ENCODE measurements at regions not wholly inside any gene's neighbourhood (a gene's known extent, or its start where the extent isn't known, plus 50 kb on each side); places are given as distances from the start of the nearest gene placed in this dataset.

DNA sequence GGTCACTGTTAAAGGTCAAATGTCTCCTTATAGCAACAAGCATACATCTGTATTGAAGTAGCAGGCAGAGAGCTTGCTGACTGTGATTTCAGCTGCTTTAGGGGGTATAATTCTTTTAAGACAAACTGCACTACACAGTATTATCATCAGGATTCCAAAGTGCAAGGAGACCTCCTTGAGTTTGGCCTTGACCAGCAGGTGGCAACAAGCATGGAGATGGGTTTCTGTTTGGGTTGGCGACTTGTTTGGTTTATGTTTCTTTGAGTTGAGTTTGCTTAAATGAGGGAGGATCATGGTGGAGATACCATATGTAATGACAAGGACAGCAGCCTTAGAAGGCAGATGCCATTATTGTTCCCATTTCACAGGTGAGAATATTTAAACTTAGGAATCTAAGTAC lies 681.0 kb upstream of the ID2 start:
- no peak for DNase-seq (ENCODE audit: low spot score)
- intact Hi-C loops (cut with DNase I), result loop anchor here in 1 of 2 donors (2.0 to 10.0 kb wide), 2 partner anchors 692 to 1864 kb away; no protein-coding TSS in a partner anchor

DNA sequence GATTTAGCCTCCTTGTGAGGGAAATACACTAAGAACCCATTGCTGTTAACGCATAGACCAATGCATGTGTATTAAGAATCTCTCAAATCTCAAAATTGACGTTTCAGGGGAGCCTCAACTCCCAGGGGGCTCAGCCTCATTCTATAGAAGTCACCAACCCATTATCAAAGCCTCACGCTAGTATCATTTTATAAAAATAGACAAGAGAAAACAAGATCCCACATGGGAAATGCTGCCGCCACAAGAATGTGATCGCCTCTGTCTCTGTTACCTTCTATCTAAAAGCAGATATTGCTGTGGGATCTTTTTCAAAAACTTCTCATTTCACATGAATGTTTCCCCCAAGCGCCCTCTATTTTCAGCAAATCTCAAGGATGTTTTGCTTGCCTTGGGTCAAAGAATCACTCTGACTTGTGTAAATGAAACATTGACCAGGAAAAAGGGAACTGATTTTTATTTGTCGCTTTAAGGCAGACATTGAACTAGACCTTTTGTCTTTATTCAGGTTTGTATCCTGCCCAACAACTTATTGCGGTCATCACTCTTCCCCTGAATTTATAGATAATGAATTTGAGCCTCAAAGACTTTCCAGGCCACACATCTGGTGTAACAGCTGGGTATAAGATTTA lies 679.0 kb upstream of the ID2 start:
- intact Hi-C loops (cut with DNase I), result loop anchor here in 1 of 2 donors (10.0 kb wide), 1 partner anchor 1862 kb away; no protein-coding TSS in a partner anchor
- no peak for DNase-seq (ENCODE audit: low spot score)

DNA sequence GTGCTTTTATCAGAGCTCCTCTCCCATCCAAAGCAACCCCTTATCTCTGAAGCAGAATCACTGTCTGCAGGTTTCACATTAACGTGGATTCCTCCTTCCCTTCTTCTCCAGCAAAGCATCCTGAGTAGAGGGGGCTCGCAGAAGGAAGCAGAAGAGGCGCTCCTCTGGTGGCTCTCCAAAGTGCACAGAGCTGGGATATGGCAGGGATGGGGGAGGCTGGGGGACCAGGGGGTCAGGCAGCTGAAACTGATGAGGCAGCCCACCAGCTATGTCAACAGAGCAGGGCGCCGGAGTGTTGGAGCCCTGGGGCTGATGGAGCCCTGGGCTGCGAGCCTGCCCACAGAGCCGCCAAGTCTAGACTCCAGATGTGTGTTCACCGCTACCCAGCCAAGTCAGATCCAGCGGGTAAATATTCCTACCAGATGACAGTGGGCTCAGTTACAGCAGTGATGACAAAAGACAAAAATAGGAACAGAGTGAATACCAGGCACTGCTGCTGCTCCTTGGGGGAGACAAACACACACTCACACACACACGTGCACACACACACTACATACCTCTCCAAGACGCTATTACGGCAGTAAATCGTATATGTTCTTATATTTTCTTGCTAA lies 678.3 kb upstream of the ID2 start:
- intact Hi-C loops (cut with DNase I), result loop anchor here in 1 of 2 donors (10.0 kb wide), 1 partner anchor 1861 kb away; no protein-coding TSS in a partner anchor
- no peak for DNase-seq (ENCODE audit: low spot score)

DNA sequence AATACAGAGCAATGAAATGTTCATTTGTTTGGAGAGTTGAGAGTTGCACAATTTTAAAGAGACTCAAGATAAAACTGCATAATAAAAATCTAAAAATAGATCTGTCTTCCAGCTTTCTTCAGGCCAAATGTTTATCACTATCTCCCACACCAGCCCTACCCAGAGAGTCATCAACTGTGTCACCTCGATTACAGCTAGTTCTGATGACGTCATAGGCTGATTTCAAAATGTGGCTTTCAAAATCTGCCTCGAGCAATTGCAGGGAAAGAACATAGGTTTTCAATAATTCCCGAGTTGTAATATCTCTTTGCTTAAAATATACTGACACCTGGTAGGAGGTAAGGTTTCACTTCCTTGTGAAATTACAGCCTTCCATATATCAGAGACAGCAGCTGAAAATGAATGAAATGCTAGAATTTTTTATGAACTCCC lies 677.6 kb upstream of the ID2 start:
- no peak for DNase-seq (ENCODE audit: low spot score)
- intact Hi-C loops (cut with DNase I), result loop anchor here in 1 of 2 donors (10.0 kb wide), 1 partner anchor 1861 kb away; no protein-coding TSS in a partner anchor

DNA sequence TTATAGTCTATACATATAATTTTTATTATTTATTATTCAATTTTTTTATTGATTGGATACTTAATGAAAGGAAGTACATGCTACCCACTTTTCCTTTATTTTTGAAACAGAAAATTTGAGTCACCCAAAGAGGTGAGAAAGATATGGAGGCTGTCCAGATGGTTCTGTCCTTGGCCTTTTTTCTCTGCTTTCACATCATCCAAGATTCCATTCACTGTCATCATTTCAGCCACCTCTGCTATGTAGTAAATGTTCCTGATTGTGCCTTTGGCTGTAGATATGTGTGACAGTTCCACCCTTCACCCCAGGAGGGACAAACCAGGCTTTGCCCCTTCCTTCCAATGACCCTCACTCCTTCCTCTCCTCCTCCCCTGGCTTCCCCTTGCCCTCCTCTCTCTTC lies 675.7 kb upstream of the ID2 start:
- no peak for DNase-seq (ENCODE audit: low spot score)
- intact Hi-C loops (cut with DNase I), result loop anchor here in 1 of 2 donors (10.0 kb wide), 1 partner anchor 1859 kb away; no protein-coding TSS in a partner anchor

DNA sequence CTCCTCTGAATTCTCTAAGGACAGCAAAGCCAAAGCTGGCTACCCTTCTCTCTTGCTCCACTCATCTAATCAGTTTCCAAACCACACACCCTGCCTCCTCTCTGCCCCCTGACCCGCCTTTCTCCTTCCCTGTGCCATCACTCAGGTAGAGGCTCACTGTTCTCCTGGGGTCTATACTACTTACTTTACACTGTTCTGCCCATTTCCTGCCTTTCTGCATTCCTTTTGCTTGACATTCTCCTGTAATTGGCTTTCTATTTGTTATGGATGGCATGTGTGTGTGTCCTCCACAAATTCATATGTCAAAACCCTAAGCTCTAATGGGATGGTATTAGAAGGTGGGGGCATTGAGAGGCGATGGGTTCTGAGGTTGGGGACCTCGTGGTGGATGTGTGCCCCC lies 675.2 kb upstream of the ID2 start:
- intact Hi-C loops (cut with DNase I), result loop anchor here in 1 of 2 donors (10.0 kb wide), 1 partner anchor 1858 kb away; no protein-coding TSS in a partner anchor
- DNase-seq (ENCODE audit: low spot score), result no peak

DNA sequence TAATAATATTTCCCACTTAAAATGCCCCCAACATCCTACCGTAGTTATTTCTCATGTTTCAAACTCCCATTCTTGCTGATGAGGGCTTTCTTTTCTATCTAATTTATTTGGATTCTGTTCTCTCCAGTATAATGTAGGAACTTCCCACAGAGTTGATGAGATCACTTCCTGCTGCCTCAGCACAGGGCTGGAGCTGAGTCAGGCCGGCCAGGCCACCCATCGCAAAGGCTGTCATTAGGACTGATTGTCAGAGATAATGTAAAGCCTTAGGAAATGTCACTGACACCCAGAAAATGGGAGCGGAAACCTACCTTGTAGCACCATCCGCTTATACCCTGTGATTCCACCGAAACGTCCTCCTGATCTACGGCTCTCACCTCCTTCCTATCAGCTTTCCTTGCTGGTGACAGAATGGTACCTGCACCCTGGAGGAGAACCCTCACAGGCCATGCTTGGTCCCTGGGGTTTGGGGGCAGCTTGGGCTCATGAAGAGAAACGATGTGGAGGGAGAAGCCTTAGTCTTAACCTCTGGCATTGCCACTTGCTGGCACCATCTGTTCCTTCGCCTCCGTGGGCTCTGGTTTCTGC lies 672.8 kb upstream of the ID2 start:
- intact Hi-C loops (cut with DNase I), result loop anchor here in 1 of 2 donors (10.0 kb wide), 1 partner anchor 1856 kb away; no protein-coding TSS in a partner anchor
- DNase-seq (ENCODE audit: low spot score), result no peak

DNA sequence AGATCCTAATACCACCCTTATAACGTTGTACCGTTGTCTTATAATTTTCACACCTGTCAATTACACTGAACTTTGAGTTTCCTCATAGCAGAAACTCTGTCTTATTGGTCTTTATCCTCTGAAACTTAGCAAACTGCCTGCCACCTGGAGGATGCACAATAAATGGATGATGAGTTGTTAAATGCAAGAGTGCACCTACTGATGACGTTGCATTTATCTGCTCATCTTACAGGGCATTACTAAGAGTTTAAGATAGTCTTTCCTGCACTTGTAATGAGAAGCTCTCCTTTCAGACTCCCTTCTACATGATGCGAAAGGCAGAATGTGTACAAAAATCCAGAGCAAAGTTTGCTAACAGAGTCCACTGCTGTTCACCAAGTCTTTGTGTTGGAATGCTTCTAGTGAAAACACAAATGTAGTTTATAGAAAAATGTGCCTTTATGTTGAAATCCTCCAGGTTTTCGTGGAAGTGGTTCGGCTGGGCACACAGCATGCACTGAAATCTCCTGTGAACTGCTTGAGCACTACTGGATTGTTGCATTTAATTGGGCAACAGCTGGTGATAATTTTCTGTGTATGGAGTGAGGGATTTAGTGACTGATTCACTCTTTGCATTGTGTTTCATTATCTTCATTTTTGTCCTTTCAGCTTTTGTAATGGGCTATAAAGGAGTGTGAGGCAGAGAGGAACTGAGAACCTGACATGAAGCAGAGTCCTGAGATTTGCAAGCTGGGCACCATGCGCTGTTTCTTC lies 665.8 kb upstream of the ID2 start:
- intact Hi-C loops (cut with DNase I), result no loop called here
- no peak for DNase-seq (ENCODE audit: low spot score)

DNA sequence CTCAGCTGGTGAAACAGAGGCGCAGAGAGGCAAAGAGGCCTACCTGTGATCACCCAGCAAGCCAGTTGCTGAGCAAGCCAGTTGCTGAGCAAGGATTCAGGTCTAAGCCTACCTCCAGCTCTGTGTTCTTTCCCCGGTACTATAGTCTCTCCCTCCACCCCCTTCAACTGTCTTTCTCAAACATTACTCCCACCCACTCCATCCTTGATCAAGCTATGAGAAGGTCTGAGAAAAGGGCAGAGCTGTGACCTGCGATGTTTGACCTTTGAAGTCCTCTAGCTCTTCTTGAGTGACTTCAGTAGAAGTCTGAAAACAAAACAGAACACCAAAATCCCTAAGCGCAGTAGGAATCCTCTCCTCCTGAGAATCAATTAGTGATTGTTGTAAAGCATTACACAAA lies 665.2 kb upstream of the ID2 start:
- intact Hi-C loops (cut with DNase I), result no loop called here
- DNase-seq (ENCODE audit: low spot score), result no peak

DNA sequence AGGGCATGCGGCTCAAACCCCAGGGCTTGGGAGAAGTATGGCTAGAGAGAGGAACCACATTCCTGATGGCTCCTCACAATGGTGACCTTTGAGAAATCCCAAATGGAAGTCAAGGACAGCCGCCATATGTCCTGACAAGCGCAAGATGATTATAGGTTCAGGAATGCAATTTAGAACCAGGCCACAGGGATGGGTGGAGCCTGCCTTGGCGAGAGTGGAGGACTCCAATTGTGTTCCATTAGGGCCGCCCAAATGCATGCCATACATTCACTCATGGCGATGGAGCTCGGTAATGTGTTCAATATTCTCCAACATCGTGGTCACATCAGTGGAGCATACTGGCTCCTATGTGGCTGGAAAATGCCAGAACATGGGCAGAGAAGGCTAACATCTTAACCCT lies 662.9 kb upstream of the ID2 start:
- DNase-seq (ENCODE audit: low spot score), result no peak
- intact Hi-C loops (cut with DNase I), result no loop called here

DNA sequence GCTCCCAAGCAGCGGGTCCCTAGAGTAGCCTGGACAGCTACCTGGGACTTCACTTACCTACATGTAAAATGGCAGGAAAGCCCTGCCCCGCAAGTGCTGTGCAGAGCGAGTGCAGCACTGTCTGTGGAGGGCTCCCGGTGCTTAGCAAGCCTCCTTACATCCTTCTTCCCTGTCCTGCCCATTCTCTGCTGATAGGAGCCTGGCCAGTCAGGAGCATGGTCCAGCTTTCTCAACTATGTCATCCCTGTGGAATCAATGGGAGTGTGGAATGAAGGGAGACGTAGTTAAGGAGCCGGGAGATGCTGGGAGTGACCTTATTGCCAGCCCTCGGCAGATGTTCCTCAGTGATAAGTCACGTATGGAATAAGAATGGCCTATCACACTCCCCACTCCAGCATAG lies 661.9 kb upstream of the ID2 start:
- intact Hi-C loops (cut with DNase I), result no loop called here
- no peak for DNase-seq (ENCODE audit: low spot score)

DNA sequence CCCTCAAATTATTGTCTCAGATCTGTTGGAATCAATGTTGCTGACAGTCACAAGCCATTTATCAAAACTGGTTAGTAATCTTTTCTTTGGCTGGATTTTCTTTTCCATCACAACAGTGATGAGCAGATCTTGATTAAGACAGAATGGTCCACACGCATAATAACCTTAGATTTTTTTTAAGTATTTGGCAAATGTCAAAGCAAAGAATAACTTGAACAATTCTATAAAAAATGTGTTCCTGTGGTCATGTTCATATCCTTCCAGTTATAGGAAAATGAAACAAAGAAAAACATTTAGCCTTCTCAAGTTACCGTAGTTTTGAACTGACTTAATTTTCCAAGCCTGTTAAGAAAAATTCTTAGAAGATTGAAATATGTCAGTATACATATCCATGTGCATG lies 659.9 kb upstream of the ID2 start:
- no peak for DNase-seq (ENCODE audit: low spot score)
- intact Hi-C loops (cut with DNase I), result no loop called here

DNA sequence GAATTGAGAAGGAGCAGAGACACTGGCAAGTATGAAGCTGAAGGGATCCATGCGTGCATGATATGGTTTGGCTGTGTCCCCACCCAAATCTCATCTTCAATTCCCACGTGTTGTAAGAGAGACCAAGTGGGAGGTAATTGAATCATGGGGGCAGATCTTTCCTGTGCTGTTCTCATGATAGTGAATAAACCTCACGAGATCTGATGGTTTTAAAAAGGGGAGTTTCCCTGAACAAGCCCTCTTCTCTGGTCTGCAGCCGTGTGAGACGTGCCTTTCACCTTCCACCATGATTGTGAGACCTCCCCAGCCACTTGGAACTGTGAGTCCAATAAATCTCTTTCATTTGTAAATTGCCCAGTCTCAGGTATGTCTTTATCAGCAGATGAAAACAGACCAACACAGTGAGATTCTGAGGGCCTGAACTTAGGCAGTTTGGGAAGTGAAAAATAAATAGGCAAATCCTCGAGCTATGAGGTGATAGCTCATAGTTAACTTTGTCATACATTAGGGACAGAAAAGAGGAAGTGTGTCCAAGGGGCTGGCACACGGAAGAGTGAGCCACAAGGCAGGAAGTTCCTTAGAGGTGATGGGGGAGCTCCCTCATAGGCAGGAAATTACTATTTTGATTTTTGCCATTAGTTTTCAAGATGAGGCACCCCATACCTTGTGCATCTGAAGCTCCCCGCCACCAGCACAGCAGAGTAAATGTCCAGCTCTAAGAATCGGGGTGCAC lies 658.8 kb upstream of the ID2 start:
- intact Hi-C loops (cut with DNase I), result no loop called here
- no peak for DNase-seq (ENCODE audit: low spot score)

DNA sequence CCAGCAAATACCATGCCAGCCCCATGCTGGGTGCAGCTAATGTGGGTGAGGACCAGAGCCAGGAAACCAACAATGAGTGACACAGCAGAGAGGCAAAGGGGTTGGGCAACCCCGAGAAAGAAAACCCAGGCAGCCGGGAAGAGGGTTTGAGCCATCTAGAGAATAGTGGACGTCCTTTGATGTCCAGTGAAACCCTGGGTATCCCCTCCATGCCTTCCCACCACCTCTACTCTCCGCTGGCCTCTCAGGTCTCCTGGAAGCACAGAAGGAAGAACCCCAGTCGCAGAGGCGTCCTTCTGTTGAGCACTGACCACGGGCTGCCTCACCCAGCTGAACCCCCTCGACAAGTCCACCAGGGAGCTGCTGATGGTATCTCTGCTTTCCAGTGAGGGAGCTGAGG lies 657.4 kb upstream of the ID2 start:
- intact Hi-C loops (cut with DNase I), result no loop called here

DNA sequence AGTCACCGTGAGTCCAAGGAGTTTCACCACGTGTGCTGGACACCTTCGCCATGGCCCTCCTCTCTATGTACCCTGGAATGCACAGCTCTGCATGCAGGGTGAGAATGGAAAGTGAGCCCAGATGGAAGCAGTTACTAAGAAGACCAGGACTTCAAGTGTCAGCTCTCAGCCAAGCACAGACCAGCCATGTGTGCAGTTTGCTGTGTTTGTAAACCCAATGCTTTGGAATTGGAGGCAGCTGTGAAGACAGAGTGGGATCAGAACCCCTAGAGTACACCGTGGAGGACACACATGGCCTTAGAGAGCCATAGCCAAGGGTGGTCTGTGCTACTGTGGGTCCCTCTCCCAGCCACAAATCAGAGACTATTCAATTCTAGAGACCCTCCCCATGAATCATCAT lies 655.5 kb upstream of the ID2 start:
- intact Hi-C loops (cut with DNase I), result no loop called here
- DNase-seq (ENCODE audit: low spot score), result no peak

More for the DNA sequence above, 657.4 kb upstream of the ID2 start:
- DNase-seq (ENCODE audit: low spot score), result no peak

DNA sequence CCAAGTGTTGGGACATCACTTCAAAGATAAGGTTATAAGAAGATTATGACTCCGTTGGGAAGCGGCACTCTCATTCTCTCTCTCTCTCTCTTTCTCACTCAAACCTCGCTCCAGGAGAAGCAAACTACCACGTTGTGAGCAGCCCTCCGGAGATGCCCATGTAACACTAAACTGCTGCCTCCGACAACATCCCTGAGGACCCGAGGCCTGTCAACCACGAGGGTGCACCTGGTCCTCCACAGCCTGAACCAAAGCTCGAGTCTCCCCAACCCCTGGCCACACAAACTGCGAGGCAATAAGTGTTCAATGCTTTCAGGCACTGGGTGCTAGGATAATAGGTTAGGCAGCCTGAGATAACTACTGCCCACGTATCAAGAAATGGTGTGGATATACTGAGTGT lies 654.5 kb upstream of the ID2 start:
- intact Hi-C loops (cut with DNase I), result no loop called here
- DNase-seq (ENCODE audit: low spot score), result no peak

DNA sequence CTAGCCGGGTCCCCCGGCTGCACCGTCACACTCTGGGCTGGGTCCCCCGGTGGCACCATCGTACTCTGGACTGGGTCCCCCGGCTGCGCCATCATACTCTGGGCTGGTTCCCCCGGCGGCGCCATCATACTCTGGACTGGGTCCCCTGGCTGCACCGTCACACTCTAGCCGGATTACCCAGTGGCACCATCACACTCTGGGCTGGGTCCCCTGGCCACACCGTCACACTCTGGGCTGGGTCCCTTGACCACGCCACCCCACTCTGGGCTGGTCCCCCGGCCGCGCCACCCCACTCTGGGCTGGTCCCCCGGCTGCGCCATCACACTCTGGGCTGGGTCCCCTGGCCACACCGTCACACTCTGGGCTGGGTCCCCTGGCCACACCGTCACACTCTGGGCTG lies 653.8 kb upstream of the ID2 start:
- intact Hi-C loops (cut with DNase I), result no loop called here
- no peak for DNase-seq (ENCODE audit: low spot score)

DNA sequence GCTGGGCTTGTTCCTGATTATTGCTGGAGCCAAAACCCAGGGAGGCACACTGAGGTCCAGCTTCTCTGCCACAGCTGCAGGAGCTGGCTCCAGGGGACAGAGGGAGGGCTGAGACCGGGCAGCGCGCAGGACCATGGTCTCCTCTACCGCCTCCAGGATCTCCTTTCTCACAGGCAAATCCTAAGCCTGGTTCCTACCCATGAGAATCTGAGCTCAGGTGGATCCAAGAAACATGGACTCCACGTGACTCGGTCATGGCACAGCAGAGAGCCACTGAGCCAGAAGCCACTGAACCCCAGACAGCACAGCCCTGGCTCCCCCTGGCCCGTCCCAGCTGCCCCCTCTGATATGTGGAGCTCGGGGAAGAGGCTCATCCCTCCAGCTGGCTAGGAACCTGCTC lies 653.4 kb upstream of the ID2 start:
- intact Hi-C loops (cut with DNase I), result no loop called here
- DNase-seq (ENCODE audit: low spot score), result no peak

DNA sequence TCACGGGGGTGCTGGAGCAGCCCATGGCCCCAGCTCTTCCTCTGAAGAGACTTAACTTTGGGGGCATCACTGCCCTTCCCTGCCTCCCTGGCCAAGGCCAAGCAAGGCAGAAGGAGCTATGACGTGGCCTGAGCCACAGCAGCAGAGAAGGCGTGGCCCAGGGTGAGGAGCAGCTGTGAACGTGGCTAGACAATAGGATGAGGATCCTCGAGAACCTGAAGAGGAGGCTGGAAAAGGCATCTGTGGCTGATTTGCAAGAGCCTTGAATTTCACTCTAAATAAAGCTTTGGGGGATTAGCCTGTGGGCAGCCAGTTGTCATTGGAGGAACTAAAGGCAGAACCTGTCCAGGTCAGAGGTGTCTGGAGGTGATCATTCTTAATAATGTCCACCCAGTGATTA lies 652.9 kb upstream of the ID2 start:
- intact Hi-C loops (cut with DNase I), result no loop called here
- no peak for DNase-seq (ENCODE audit: low spot score)
